Psoas muscle (tissue), 7 donors: ENCODE measurements at regions not wholly inside any gene's neighbourhood (a gene's known extent, or its start where the extent isn't known, plus 50 kb on each side); places are given as distances from the start of the nearest gene placed in this dataset.
A peak's percentile ranks its signal among the peaks of the same experiment; 100 is the strongest.

Source experiments
- ATAC-seq, 4 donors: fragments of 200-7000 bp; cut with Tn5 transposase; one replicate each; pipeline ENCODE4 v1.9.1; 2020; ENCODE audit warnings: moderate library complexity in 3 of 4, mild to moderate bottlenecking in 2 of 4
- DNase-seq, 2 donors: peaks; one replicate each; pipeline ENCODE4 v3.0.0-alpha.2; 2020
- H3K27ac ChIP-seq: fragments of 200-600 bp; one replicate; pipeline ENCODE4 v1.8.0; 2022
- H3K27me3 ChIP-seq, 3 donors: fragments of 200-600 bp in 1 of 3; one replicate each; pipeline versions ENCODE4 v1.6.1 to v1.8.0; 2013 to 2022; ENCODE audit warnings: low read length in 2 of 3, mild to moderate bottlenecking in 2 of 3, moderate library complexity in 1 of 3; ENCODE audit not compliant: insufficient read depth in 3 of 3
- H3K36me3 ChIP-seq, 2 donors: fragments of 200-600 bp in 1 of 2; one replicate each; pipeline versions ENCODE4 v1.6.1 to v1.8.0; 2013 to 2022; ENCODE audit warnings: low read depth in 1 of 2, mild to moderate bottlenecking in 1 of 2, moderate library complexity in 1 of 2; ENCODE audit not compliant: insufficient read depth in 1 of 2
- H3K4me1 ChIP-seq: fragments of 200-600 bp; one replicate; pipeline ENCODE4 v1.8.0; 2022
- H3K4me3 ChIP-seq: fragments of 200-600 bp; one replicate; pipeline ENCODE4 v1.8.0; 2022; ENCODE audit warnings: mild to moderate bottlenecking
- H3K9me3 ChIP-seq: fragments of 200-600 bp; one replicate; pipeline ENCODE4 v1.8.0; 2022
- CTCF ChIP-seq: fragments of 200-600 bp; IDR thresholded peaks from one replicate; pipeline ENCODE4 v1.8.0; 2022; ENCODE audit warnings: antibody characterized with exemption
- WGBS, 3 donors: extraction: QIAGEN DNeasy Blood & Tissue Kit; methylation state at CpG; one replicate each; pipeline versions ENCODE4 v1.1.6 to v1.1.7; 2013; 5-methylcytosine and 5-hydroxymethylcytosine counted together
- intact Hi-C, 2 donors: fragments of 100-400 bp; cut with DNase I; formaldehyde crosslinking; loops; one replicate each; pipeline versions ENCODE4 v1.11.0 to v1.14.2; 2022
- donor health status: healthy with polysubstance abuse.
- donor health status: DM: no; HTN: no; CAD: no; lungs with moderate emphysema.
- donor health status: Bipolar disorder and iron deficiency.
- donor health status: healthy.
- donor health status: DM: yes; HTN: yes; CAD: no.
- donor health status: DM: no; HTN: no; CAD: no.
- donor health status: DM: yes; HTN: yes; CAD: no.

- Histone ChIP-seq H3K27me3 (no peaks in the 10 kb centered on the region), H3K4me3 (no peak overlapping the region), H3K9me3 (no peaks in the 10 kb centered on the region), H3K36me3 (no peaks in the 10 kb centered on the region), H3K4me1 (no peaks in the 10 kb centered on the region), H3K27ac (no peak overlapping the region)
- no peak for DNase-seq
- 58 to 62% (median 60%) methylated on average over 20 of the region's 20 CpGs for WGBS, 3 donors
- intact Hi-C loops: loop anchor here in 1 of 2 donors (5.0 to 10.0 kb wide), 2 partner anchors 574 to 611 kb away; no protein-coding TSS in a partner anchor
- ATAC-seq: no peak
- no peak for TF ChIP-seq CTCF
These were observed 61.7 kb upstream of the RAB11FIP2 start for GRCh38 chr10:118108194-118109026.

- intact Hi-C loops: loop anchor here in 1 of 2 donors (5.0 to 10.0 kb wide), 2 partner anchors 573 to 610 kb away; no protein-coding TSS in a partner anchor
- WGBS, 3 donors: 80 to 82% (median 80%) methylated on average over 2 of the region's 2 CpGs
- no peak for TF ChIP-seq CTCF
- DNase-seq: no peak
- Histone ChIP-seq H3K36me3 (no peaks in the 10 kb centered on the region), H3K27ac (no peak overlapping the region), H3K27me3 (no peaks in the 10 kb centered on the region), H3K9me3 (no peaks in the 10 kb centered on the region), H3K4me3 (no peak overlapping the region), H3K4me1 (no peaks in the 10 kb centered on the region)
- ATAC-seq: no peak
These were observed 60.8 kb upstream of the RAB11FIP2 start for GRCh38 chr10:118107541-118107940.

GRCh38 chr10:118107040-118107439 is 60.3 kb upstream of the RAB11FIP2 start:
- H3K27me3 ChIP-seq: no peaks in the 10 kb centered on the region
- H3K4me3 ChIP-seq: no peak overlapping the region
- H3K36me3 ChIP-seq: no peaks in the 10 kb centered on the region
- H3K27ac ChIP-seq: no peak overlapping the region
- DNase-seq (no peak), ATAC-seq (no peak)
- intact Hi-C loops: loop anchor here in 1 of 2 donors (5.0 to 10.0 kb wide), 2 partner anchors 572 to 610 kb away; no protein-coding TSS in a partner anchor
- WGBS, 3 donors: 96 to 100% (median 96%) methylated on average over 1 of the region's 1 CpG
- TF ChIP-seq CTCF: no peak
- H3K4me1 ChIP-seq: no peaks in the 10 kb centered on the region
- H3K9me3 ChIP-seq: no peaks in the 10 kb centered on the region

- intact Hi-C loops: loop anchor here in 1 of 2 donors (5.0 to 10.0 kb wide), 2 partner anchors 572 to 609 kb away; no protein-coding TSS in a partner anchor
- H3K4me1 ChIP-seq: no peaks in the 10 kb centered on the region
- TF ChIP-seq CTCF: peak; percentile 30
- H3K27ac ChIP-seq: no peak overlapping the region
- no peak overlapping the region for H3K4me3 ChIP-seq
- no peaks in the 10 kb centered on the region for H3K9me3 ChIP-seq
- DNase-seq (no peak), ATAC-seq (no peak)
- no peaks in the 10 kb centered on the region for H3K27me3 ChIP-seq
- H3K36me3 ChIP-seq: no peaks in the 10 kb centered on the region
- 50 to 59% (median 55%) methylated on average over 3 of the region's 3 CpGs for WGBS, 3 donors
These were observed 59.7 kb upstream of the RAB11FIP2 start for GRCh38 chr10:118106426-118106825.
